GM18909 (cell line): ENCODE measurements at regions not wholly inside any gene's neighbourhood (a gene's known extent, or its start where the extent isn't known, plus 50 kb on each side); places are given as distances from the start of the nearest gene placed in this dataset.
"Not testable (repeated sequence)": the region's sequence is repeated elsewhere in the genome, so short reads cannot be mapped to it uniquely, and the experiment has no call there.

ENCODE experiments used
- ATAC-seq: cut with Tn5 transposase; IDR thresholded peaks from one replicate; pipeline ENCODE4 v1.9.1; 2021; ENCODE audit warnings: mild to moderate bottlenecking; ENCODE audit not compliant: unreplicated experiment, poor library complexity

- ATAC-seq, result no peak
These were observed 606.6 kb downstream of the LIG4 start for GRCh38 chr13:107608736-107609135.

- ATAC-seq, result no peak
These were observed 614.4 kb downstream of the LIG4 start for GRCh38 chr13:107600971-107601370.

- ATAC-seq, result not testable (repeated sequence)
These were observed 619.0 kb downstream of the LIG4 start for GRCh38 chr13:107596306-107596705.

GRCh38 chr13:107590556-107590955 is 624.8 kb downstream of the LIG4 start:
- no peak for ATAC-seq

GRCh38 chr13:107587681-107588080 is 627.7 kb downstream of the LIG4 start:
- ATAC-seq, result no peak

- no peak for ATAC-seq
These were observed 629.1 kb downstream of the LIG4 start for GRCh38 chr13:107586216-107586615.

- no peak for ATAC-seq
These were observed 629.7 kb downstream of the LIG4 start for GRCh38 chr13:107585469-107586180.

GRCh38 chr13:107582171-107582570 is 633.2 kb downstream of the LIG4 start:
- ATAC-seq, result no peak

- ATAC-seq, result no peak
These were observed 634.5 kb downstream of the LIG4 start for GRCh38 chr13:107580741-107581412.

- no peak for ATAC-seq
These were observed 638.9 kb downstream of the LIG4 start for GRCh38 chr13:107576430-107576829.

- no peak for ATAC-seq
These were observed 640.7 kb downstream of the LIG4 start for GRCh38 chr13:107574517-107575210.

- no peak for ATAC-seq
These were observed 642.2 kb downstream of the LIG4 start for GRCh38 chr13:107573184-107573583.

- ATAC-seq, result no peak
These were observed 643.2 kb downstream of the LIG4 start for GRCh38 chr13:107572156-107572555.

GRCh38 chr13:107568181-107568580 is 647.2 kb downstream of the LIG4 start:
- no peak for ATAC-seq

- no peak for ATAC-seq
These were observed 652.0 kb downstream of the LIG4 start for GRCh38 chr13:107563099-107563925.

- no peak for ATAC-seq
These were observed 653.1 kb downstream of the LIG4 start for GRCh38 chr13:107562203-107562602.

- no peak for ATAC-seq
These were observed 660.9 kb downstream of the LIG4 start for GRCh38 chr13:107554460-107554859.

GRCh38 chr13:107553838-107554237 is 661.5 kb downstream of the LIG4 start:
- no peak for ATAC-seq

GRCh38 chr13:107551521-107551920 is 663.8 kb downstream of the LIG4 start:
- no peak for ATAC-seq

- no peak for ATAC-seq
These were observed 667.0 kb downstream of the LIG4 start for GRCh38 chr13:107548338-107548737.
